Brain microvascular endothelial cell (primary cell): ENCODE measurements at regions not wholly inside any gene's neighbourhood (a gene's known extent, or its start where the extent isn't known, plus 50 kb on each side); places are given as distances from the start of the nearest gene placed in this dataset.

Source experiments
- DNase-seq: peaks from one replicate; pipeline ENCODE4 v3.0.0-alpha.2; 2020
- H3K27ac ChIP-seq: fragments of 250-450 bp; sonication (Bioruptor Pico); 2 replicates; pipeline ENCODE4 v1.5.1; 2020; ENCODE audit warnings: mild to moderate bottlenecking, moderate library complexity
- H3K27me3 ChIP-seq: fragments of 250-450 bp; sonication (Bioruptor Pico); replicated peaks from 2 replicates; pipeline ENCODE4 v1.5.1; 2020; ENCODE audit warnings: mild to moderate bottlenecking
- H3K36me3 ChIP-seq: fragments of 250-450 bp; sonication (Bioruptor Pico); replicated peaks from 2 replicates; pipeline ENCODE4 v1.5.1; 2020; ENCODE audit warnings: mild to moderate bottlenecking
- H3K4me3 ChIP-seq: 2 replicates; pipeline ENCODE4 v1.5.1; 2011; ENCODE audit warnings: low read depth, mild to moderate bottlenecking, control low read depth, low read length, moderate library complexity
- CTCF ChIP-seq: IDR thresholded peaks from 2 replicates; pipeline ENCODE4 v1.5.1; 2011; ENCODE audit warnings: low read depth, mild to moderate bottlenecking, moderate library complexity, low read length, control low read depth, inconsistent platforms; ENCODE audit errors: missing control alignments
- in situ Hi-C: cut with HindIII; loops from 2 replicates; pipeline ENCODE4 v1.10.0; 2017; ENCODE audit warnings: low sequenced_read_pairs, low pct_ligation_motif_present

DNA sequence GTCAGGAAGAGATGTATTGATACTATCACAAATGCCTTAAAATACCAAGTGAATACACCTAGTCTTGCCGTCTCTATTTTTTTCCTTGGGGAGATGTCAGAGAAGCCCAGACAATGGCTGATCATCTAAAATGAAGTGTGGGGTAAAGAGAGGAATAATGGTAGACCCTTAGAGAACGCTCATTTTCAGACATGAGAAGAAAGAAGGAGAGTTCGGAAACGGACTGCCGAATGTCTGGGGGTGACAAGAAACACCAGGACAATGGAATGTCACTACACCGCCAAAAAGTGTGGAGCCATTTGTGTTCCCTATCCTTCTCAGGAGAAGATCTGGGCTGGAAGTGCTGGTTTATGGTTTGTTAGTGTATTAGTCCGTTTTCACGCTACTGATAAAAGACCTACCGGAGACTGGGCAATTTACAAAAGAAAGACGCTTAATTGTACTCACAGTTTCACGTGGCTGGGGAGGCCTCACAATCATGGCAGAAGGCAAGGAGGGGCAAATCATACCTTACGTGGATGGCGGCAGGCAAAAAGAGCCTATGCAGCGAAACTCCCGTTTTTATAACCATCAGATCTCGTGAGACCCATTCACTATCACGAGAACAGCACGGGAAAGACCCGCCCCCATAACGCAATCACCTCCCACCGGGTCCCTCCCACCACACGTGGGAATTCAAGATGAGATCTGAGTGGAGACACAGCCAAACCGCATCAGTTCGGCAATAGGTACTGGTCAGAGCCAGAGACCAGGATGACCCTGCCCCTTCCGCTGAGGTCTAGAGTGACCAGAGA is 743.7 kb downstream of the GALR1 start:
- Histone ChIP-seq H3K27ac (no peak overlapping the region), H3K4me3 (no peak overlapping the region), H3K27me3 (no peaks in the 10 kb centered on the region), H3K36me3 (no peaks in the 10 kb centered on the region)
- no peak for DNase-seq
- no peak for TF ChIP-seq CTCF
- in situ Hi-C loops, result no loop called here

- no peak for TF ChIP-seq CTCF
- no peaks in the 10 kb centered on the region for H3K27me3 ChIP-seq
- no peak overlapping the region for H3K4me3 ChIP-seq
- DNase-seq, result no peak
- no peaks in the 10 kb centered on the region for H3K36me3 ChIP-seq
- in situ Hi-C loops, result no loop called here
- H3K27ac ChIP-seq, result no peak overlapping the region
These were observed 745.9 kb downstream of the GALR1 start for GRCh38 chr18:77995593-77995992.

DNA sequence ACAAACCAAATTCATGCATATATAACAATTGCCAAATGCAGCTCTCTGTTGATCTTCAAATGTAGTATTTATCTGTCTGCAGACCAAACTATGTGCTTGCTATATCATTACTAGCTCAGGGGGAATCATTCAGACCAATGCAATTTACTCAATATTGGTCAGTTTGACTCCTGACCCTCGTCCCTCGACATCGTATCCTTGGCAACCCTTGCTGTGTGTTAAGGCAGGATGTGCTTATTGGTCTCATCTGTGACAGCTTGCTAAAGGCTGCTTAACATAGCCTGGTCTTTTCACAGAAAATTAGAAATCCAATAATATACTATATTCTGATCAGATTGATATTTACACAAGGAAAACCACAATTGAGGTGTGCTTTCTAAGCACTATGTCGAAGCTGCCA is 747.1 kb downstream of the GALR1 start:
- Histone ChIP-seq H3K27me3 (no peaks in the 10 kb centered on the region), H3K4me3 (no peak overlapping the region), H3K36me3 (no peaks in the 10 kb centered on the region), H3K27ac (no peak overlapping the region)
- in situ Hi-C loops, result no loop called here
- no peak for DNase-seq
- TF ChIP-seq CTCF, result no peak

DNA sequence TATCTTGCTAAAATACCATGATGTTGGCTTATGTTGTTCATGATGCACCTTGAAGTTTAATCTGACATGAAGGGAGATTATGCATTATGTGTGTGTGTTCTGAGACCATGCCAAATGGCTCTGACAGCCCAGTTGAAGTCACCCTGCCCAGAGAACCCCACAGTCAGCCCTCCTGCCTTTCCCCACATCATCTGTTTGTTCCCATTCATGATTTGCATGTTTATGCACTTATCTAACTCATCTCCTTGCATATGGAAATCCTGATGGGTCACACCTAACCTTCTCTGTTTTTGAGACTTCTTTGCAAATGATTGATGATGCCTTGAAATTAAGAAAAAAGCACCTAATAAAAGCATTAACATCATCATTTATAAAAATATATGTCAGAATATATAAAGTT is 752.2 kb downstream of the GALR1 start:
- no peaks in the 10 kb centered on the region for H3K36me3 ChIP-seq

GRCh38 chr18:78006006-78006773 is 756.5 kb downstream of the GALR1 start:
- Histone ChIP-seq H3K27me3 (no peaks in the 10 kb centered on the region), H3K4me3 (no peak overlapping the region), H3K36me3 (no peaks in the 10 kb centered on the region), H3K27ac (no peak overlapping the region)
- in situ Hi-C loops, result no loop called here
- DNase-seq, result no peak
- no peak for TF ChIP-seq CTCF

More for the DNA sequence above, 752.2 kb downstream of the GALR1 start:
- DNase-seq, result no peak
- in situ Hi-C loops, result no loop called here
- no peak for TF ChIP-seq CTCF
- Histone ChIP-seq H3K27me3 (no peaks in the 10 kb centered on the region), H3K4me3 (no peak overlapping the region), H3K27ac (no peak overlapping the region)
